Calu3 (cell line): ENCODE measurements at regions not wholly inside any gene's neighbourhood (a gene's known extent, or its start where the extent isn't known, plus 50 kb on each side); places are given as distances from the start of the nearest gene placed in this dataset.

Experiments used
- BruUV-seq: library from RNA; stranded (reverse); fragments of 400-500 nt; replicated peaks from 2 replicates; lab custom pipeline; 2021; lab: Mats Ljungman, UMichigan
- CTCF ChIA-PET: fragments of 300-600 bp; sonication (Branson Sonifier 250); formaldehyde crosslinking; loops from one replicate; lab custom pipeline; 2022; ENCODE audit warnings: antibody characterized with exemption; lab: Charles Lee
- DNase-seq: peaks from one replicate; pipeline ENCODE4 v3.0.0; 2022
- H3K27ac Mint-ChIP-seq: one replicate; pipeline ENCODE4 v1.8.0; 2022; ENCODE audit warnings: mixed read lengths; ENCODE audit not compliant: unreplicated experiment
- H3K27me3 Mint-ChIP-seq: one replicate; pipeline ENCODE4 v1.8.0; 2022; ENCODE audit warnings: mixed read lengths; ENCODE audit not compliant: unreplicated experiment
- H3K36me3 Mint-ChIP-seq: one replicate; pipeline ENCODE4 v1.8.0; 2022; ENCODE audit warnings: mild to moderate bottlenecking, moderate library complexity, mixed read lengths; ENCODE audit not compliant: insufficient read depth, unreplicated experiment
- H3K4me1 Mint-ChIP-seq: one replicate; pipeline ENCODE4 v1.8.0; 2022; ENCODE audit warnings: mild to moderate bottlenecking, low read depth, mixed read lengths; ENCODE audit not compliant: unreplicated experiment
- H3K4me3 Mint-ChIP-seq: one replicate; pipeline ENCODE4 v1.8.0; 2022; ENCODE audit warnings: mild to moderate bottlenecking, low read depth, moderate library complexity, mixed read lengths; ENCODE audit not compliant: unreplicated experiment
- H3K9me3 Mint-ChIP-seq: one replicate; pipeline ENCODE4 v1.8.0; 2022; ENCODE audit warnings: low read depth, mixed read lengths; ENCODE audit not compliant: unreplicated experiment
- CTCF ChIP-seq: fragments of 200-600 bp; IDR thresholded peaks from one replicate; pipeline ENCODE4 v1.8.0; 2022; ENCODE audit warnings: antibody characterized with exemption; ENCODE audit not compliant: unreplicated experiment
- intact Hi-C: fragments of 100-400 bp; cut with micrococcal nuclease; formaldehyde crosslinking; loops from one replicate; pipeline ENCODE4 v1.10.0; 2022; ENCODE audit not compliant: unreplicated experiment

- no TSS peak for BruUV-seq
- no peak for DNase-seq
- intact Hi-C loops, result no loop called here
- CTCF ChIA-PET, result interaction anchor here (0.5 to 1.0 kb wide), 2 partner anchors 105 to 315 kb away, joined by 3 read pairs; no protein-coding TSS in a partner anchor
- H3K27me3 Mint-ChIP-seq, result no peaks in the 10 kb centered on the region
- peaks cover 9% of the 10 kb centered on the region for H3K4me1 Mint-ChIP-seq
- no peaks in the 10 kb centered on the region for H3K36me3 Mint-ChIP-seq
- H3K27ac Mint-ChIP-seq, result peak overlapping the region; percentile 83
- no peak for TF ChIP-seq CTCF
- H3K9me3 Mint-ChIP-seq, result peaks cover 10% of the 10 kb centered on the region
- H3K4me3 Mint-ChIP-seq, result peak overlapping the region; percentile 45
Measured at GRCh38 chr15:56806148-56806536, 72.8 kb upstream of the ZNF280D start.

- BruUV-seq, result no TSS peak
- CTCF ChIA-PET, result interaction anchor here (0.5 to 1.0 kb wide), 3 partner anchors 32 to 315 kb away, joined by 3 read pairs; no protein-coding TSS in a partner anchor
- peak overlapping the region; percentile 83 for H3K27ac Mint-ChIP-seq
- intact Hi-C loops, result no loop called here
- peaks cover 6% of the 10 kb centered on the region for H3K9me3 Mint-ChIP-seq
- no peaks in the 10 kb centered on the region for H3K36me3 Mint-ChIP-seq
- no peaks in the 10 kb centered on the region for H3K27me3 Mint-ChIP-seq
- no peak for TF ChIP-seq CTCF
- peak; percentile 60 for DNase-seq
- peaks cover 9% of the 10 kb centered on the region for H3K4me1 Mint-ChIP-seq
- H3K4me3 Mint-ChIP-seq, result peak overlapping the region; percentile 45
Measured at GRCh38 chr15:56805466-56806147, 72.3 kb upstream of the ZNF280D start.

- Mint-ChIP-seq H3K36me3 (no peaks in the 10 kb centered on the region), H3K9me3 (peaks cover 6% of the 10 kb centered on the region), H3K4me3 (no peak overlapping the region), H3K27ac (no peak overlapping the region), H3K4me1 (peaks cover 9% of the 10 kb centered on the region), H3K27me3 (no peaks in the 10 kb centered on the region)
- CTCF ChIA-PET, result interaction anchor here (0.8 kb wide), 1 partner anchor 31 kb away, joined by 3 read pairs; no protein-coding TSS in a partner anchor
- intact Hi-C loops, result no loop called here
- no peak for TF ChIP-seq CTCF
- no TSS peak for BruUV-seq
- DNase-seq, result no peak
Measured at GRCh38 chr15:56804938-56805337, 71.6 kb upstream of the ZNF280D start.

- intact Hi-C loops, result no loop called here
- no peaks in the 10 kb centered on the region for H3K27me3 Mint-ChIP-seq
- H3K4me3 Mint-ChIP-seq, result no peak overlapping the region
- TF ChIP-seq CTCF, result no peak
- BruUV-seq, result no TSS peak
- H3K36me3 Mint-ChIP-seq, result no peaks in the 10 kb centered on the region
- DNase-seq, result no peak
- CTCF ChIA-PET, result no interaction called here
- peaks cover 6% of the 10 kb centered on the region for H3K9me3 Mint-ChIP-seq
- H3K4me1 Mint-ChIP-seq, result peaks cover 9% of the 10 kb centered on the region
- no peak overlapping the region for H3K27ac Mint-ChIP-seq
Measured at GRCh38 chr15:56804279-56804678, 71.0 kb upstream of the ZNF280D start.
